B cell (primary cell): ENCODE measurements at regions not wholly inside any gene's neighbourhood (a gene's known extent, or its start where the extent isn't known, plus 50 kb on each side); places are given as distances from the start of the nearest gene placed in this dataset.

ENCODE experiments used
- ATAC-seq: fragments of 200-7000 bp; cut with Tn5 transposase; one replicate; pipeline ENCODE4 v1.10.0; 2021; ENCODE audit warnings: low read depth, mild to moderate bottlenecking, moderate number of reproducible peaks, moderate library complexity
- CTCF ChIA-PET: fragments of 350-600 bp; sonication (Branson Sonifier 250); formaldehyde crosslinking; loops from one replicate; lab custom pipeline; 2021; ENCODE audit warnings: antibody characterized with exemption, inconsistent platforms; lab: Charles Lee
- POLR2A ChIA-PET: fragments of 350-600 bp; sonication (Branson Sonifier 250); formaldehyde crosslinking; loops from one replicate; lab custom pipeline; 2021; ENCODE audit warnings: antibody characterized with exemption; lab: Charles Lee
- DNase-seq: peaks from one replicate; pipeline ENCODE4 v3.0.0; 2013
- H2AFZ ChIP-seq: 2 replicates; pipeline ENCODE4 v1.6.1; 2012; ENCODE audit warnings: mild to moderate bottlenecking, low read depth, low read length; ENCODE audit not compliant: insufficient read depth, poor library complexity, severe bottlenecking
- H3K27ac ChIP-seq, 2 donors: 1 replicate in 1 of 2; 2 replicates in 1 of 2; pipeline ENCODE4 v1.5.1; 2012 to 2013; ENCODE audit warnings: low read length in 2 of 2, mild to moderate bottlenecking in 2 of 2, moderate library complexity in 1 of 2
- H3K27me3 ChIP-seq, 4 experiments: fragments of 200-600 bp in 1 of 4; sonication (generic) in 1 of 4; replicated peaks in 1 of 4; 1 replicate in 2 of 4; 2 replicates in 2 of 4; pipeline versions ENCODE4 v1.6.1 to v1.7.0; 2013 to 2016; ENCODE audit warnings: low read length in 3 of 4, mild to moderate bottlenecking in 2 of 4, mixed read lengths in 1 of 4, moderate library complexity in 1 of 4; ENCODE audit not compliant: insufficient read depth in 4 of 4, control insufficient read depth in 3 of 4; ENCODE audit errors: control extremely low read depth in 1 of 4
- H3K36me3 ChIP-seq, 2 experiments: replicated peaks in 1 of 2; 1 replicate in 1 of 2; 2 replicates in 1 of 2; pipeline versions ENCODE4 v1.6.1 to v1.7.1; 2013; ENCODE audit warnings: low read length in 1 of 2; ENCODE audit not compliant: insufficient read depth in 2 of 2, control insufficient read depth in 1 of 2; ENCODE audit errors: control extremely low read depth in 1 of 2, extremely low read depth in 1 of 2
- H3K4me1 ChIP-seq, 2 donors: fragments of 200-600 bp in 1 of 2; sonication (generic) in 1 of 2; 1 replicate in 1 of 2; 2 replicates in 1 of 2; pipeline versions ENCODE4 v1.5.1 to v1.6.1; 2013 to 2017; ENCODE audit warnings: low read length in 2 of 2; ENCODE audit not compliant: control insufficient read depth in 2 of 2, insufficient read depth in 2 of 2
- H3K4me2 ChIP-seq: replicated peaks from 2 replicates; pipeline ENCODE3; 2012; ENCODE audit warnings: mild to moderate bottlenecking, low read depth, low read length; ENCODE audit not compliant: poor library complexity, severe bottlenecking
- H3K4me3 ChIP-seq, 5 experiments: fragments of 200-600 bp in 1 of 5; sonication (generic) in 1 of 5; 1 replicate in 3 of 5; 2 replicates in 2 of 5; pipeline versions ENCODE4 v1.5.1 to v1.7.0; 2011 to 2016; ENCODE audit warnings: low read length in 4 of 5, mild to moderate bottlenecking in 4 of 5, low read depth in 2 of 5, control low read depth in 1 of 5, moderate library complexity in 1 of 5; ENCODE audit not compliant: insufficient read depth in 1 of 5; ENCODE audit errors: control extremely low read depth in 1 of 5, extremely low read depth in 1 of 5
- H3K79me2 ChIP-seq: fragments of 200-600 bp; sonication (generic); one replicate; pipeline ENCODE4 v1.6.0; 2016; ENCODE audit warnings: low read length; ENCODE audit not compliant: control insufficient read depth, insufficient read depth
- H3K9ac ChIP-seq: fragments of 200-600 bp; sonication (generic); 2 replicates; pipeline ENCODE4 v1.6.1; 2017; ENCODE audit warnings: mild to moderate bottlenecking, low read length, moderate library complexity
- H3K9me3 ChIP-seq, 3 donors: one replicate each; pipeline versions ENCODE4 v1.6.1 to v1.7.1; 2013; ENCODE audit warnings: low read length in 2 of 3; ENCODE audit not compliant: control insufficient read depth in 2 of 3, insufficient read depth in 1 of 3; ENCODE audit errors: control extremely low read depth in 1 of 3
- H4K20me1 ChIP-seq: 2 replicates; pipeline ENCODE4 v1.6.0; 2012; ENCODE audit warnings: mild to moderate bottlenecking, low read length; ENCODE audit not compliant: insufficient read depth, control insufficient read depth, poor library complexity, severe bottlenecking
- H3K27ac Mint-ChIP-seq: one replicate; pipeline ENCODE4 v1.8.0; 2021; ENCODE audit warnings: mixed read lengths
- H3K27me3 Mint-ChIP-seq: one replicate; pipeline ENCODE4 v1.8.0; 2021; ENCODE audit warnings: mixed read lengths
- H3K4me1 Mint-ChIP-seq: one replicate; pipeline ENCODE4 v1.8.0; 2021; ENCODE audit warnings: mixed read lengths
- H3K4me3 Mint-ChIP-seq: one replicate; pipeline ENCODE4 v1.8.0; 2021; ENCODE audit warnings: mixed read lengths
- H3K9me3 Mint-ChIP-seq: one replicate; pipeline ENCODE4 v1.8.0; 2022; ENCODE audit warnings: mixed read lengths; ENCODE audit not compliant: insufficient read depth
- EZH2 ChIP-seq: IDR thresholded peaks from 2 replicates; pipeline ENCODE4 v1.6.1; 2012; ENCODE audit warnings: borderline replicate concordance, low read depth, mild to moderate bottlenecking, moderate library complexity, low read length; ENCODE audit not compliant: insufficient read depth, poor library complexity, severe bottlenecking
- WGBS: methylation state at CpG from one replicate; pipeline ENCODE4 v1.1.5; 2013; ENCODE audit warnings: missing lambda C conversion rate; ENCODE audit not compliant: insufficient coverage; 5-methylcytosine and 5-hydroxymethylcytosine counted together
- intact Hi-C: fragments of 100-400 bp; cut with micrococcal nuclease; formaldehyde crosslinking; loops from one replicate; pipeline ENCODE4 v1.10.0; 2022
- TF ChIP-seq, protein P1 (sequence below): fragments of 200-600 bp; IDR thresholded peaks from one replicate; pipeline ENCODE4 v1.8.0; 2022; ENCODE audit warnings: antibody characterized with exemption, mild to moderate bottlenecking

DNA sequence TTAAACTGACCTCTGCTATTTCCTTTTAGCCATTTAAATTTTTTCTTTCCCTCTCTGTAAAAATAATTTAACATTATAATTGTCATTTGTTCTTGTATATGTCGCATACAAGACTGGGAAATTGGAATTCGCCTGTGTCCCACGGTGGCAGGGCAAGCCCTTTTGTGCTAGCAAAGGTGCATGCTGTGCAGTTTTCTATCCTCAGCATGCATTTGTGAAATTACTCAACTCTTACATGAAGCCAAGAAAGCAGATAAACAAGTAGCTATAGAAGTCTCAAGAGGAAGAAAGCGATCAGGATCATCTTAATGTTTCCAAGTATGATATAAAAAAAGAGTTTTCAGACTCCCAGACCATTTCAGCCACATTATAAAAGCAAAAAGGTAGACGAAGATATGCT, 392.6 kb upstream of the CHST9 start:
- no peaks in the 10 kb centered on the region for H3K27me3 ChIP-seq
- DNase-seq (no peak), ATAC-seq (no peak)

DNA sequence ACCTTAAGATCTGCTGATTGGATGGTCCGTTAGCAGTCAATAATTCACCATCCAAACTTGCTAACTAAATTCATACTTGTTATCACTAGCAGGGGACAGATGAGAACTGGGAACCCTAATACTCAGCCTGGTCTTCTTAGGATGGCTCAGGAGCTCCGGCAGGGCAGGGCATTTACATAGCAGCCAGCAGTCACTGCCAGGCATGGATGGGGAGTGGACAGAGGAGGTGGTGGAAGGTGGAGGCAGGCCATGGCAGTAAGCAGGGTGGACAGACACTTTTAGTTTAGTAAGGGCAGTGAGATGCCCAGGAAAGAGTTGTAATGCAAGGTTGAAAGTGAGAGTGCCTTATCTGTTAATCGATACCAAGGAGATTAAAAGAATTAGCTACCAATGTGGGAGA, 392.2 kb upstream of the CHST9 start:
- Histone ChIP-seq H3K27me3 (no peaks in the 10 kb centered on the region), H3K36me3 (no peaks in the 10 kb centered on the region), H3K9ac (no peak overlapping the region), H2AFZ (no peak overlapping the region), H3K4me2 (no peak overlapping the region), H3K4me3 (no peak overlapping the region), H3K9me3 (peaks cover 0 to 6% (median 0%) of the 10 kb centered on the region in 3 donors), H3K79me2 (no peaks in the 10 kb centered on the region), H4K20me1 (no peaks in the 10 kb centered on the region), H3K27ac (no peak overlapping the region), H3K4me1 (no peaks in the 10 kb centered on the region)
- no peak for TF ChIP-seq EZH2
- TF ChIP-seq, protein P1, sequence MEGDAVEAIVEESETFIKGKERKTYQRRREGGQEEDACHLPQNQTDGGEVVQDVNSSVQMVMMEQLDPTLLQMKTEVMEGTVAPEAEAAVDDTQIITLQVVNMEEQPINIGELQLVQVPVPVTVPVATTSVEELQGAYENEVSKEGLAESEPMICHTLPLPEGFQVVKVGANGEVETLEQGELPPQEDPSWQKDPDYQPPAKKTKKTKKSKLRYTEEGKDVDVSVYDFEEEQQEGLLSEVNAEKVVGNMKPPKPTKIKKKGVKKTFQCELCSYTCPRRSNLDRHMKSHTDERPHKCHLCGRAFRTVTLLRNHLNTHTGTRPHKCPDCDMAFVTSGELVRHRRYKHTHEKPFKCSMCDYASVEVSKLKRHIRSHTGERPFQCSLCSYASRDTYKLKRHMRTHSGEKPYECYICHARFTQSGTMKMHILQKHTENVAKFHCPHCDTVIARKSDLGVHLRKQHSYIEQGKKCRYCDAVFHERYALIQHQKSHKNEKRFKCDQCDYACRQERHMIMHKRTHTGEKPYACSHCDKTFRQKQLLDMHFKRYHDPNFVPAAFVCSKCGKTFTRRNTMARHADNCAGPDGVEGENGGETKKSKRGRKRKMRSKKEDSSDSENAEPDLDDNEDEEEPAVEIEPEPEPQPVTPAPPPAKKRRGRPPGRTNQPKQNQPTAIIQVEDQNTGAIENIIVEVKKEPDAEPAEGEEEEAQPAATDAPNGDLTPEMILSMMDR: no peak
- no peaks in the 10 kb centered on the region for H3K4me1 Mint-ChIP-seq
- no peak for ATAC-seq
- H3K4me3 Mint-ChIP-seq: no peak overlapping the region
- intact Hi-C loops: no loop called here
- no peaks in the 10 kb centered on the region for H3K27me3 Mint-ChIP-seq
- WGBS: 84% methylated on average over 3 of the region's 3 CpGs
- ChIA-PET POLR2A (no interaction called here), CTCF (no interaction called here)
- no peak overlapping the region for H3K27ac Mint-ChIP-seq
- DNase-seq: no peak
- H3K9me3 Mint-ChIP-seq: peaks cover 6% of the 10 kb centered on the region

More for the DNA sequence above, 392.6 kb upstream of the CHST9 start:
- Histone ChIP-seq H3K4me3 (no peak overlapping the region), H3K4me2 (no peak overlapping the region), H3K9ac (no peak overlapping the region), H2AFZ (no peak overlapping the region), H3K79me2 (no peaks in the 10 kb centered on the region), H4K20me1 (no peaks in the 10 kb centered on the region), H3K27ac (no peak overlapping the region), H3K36me3 (no peaks in the 10 kb centered on the region), H3K4me1 (no peaks in the 10 kb centered on the region), H3K9me3 (peaks cover 0 to 6% (median 0%) of the 10 kb centered on the region in 3 donors)
- H3K9me3 Mint-ChIP-seq: peaks cover 6% of the 10 kb centered on the region
- no peaks in the 10 kb centered on the region for H3K27me3 Mint-ChIP-seq
- no peaks in the 10 kb centered on the region for H3K4me1 Mint-ChIP-seq
- H3K4me3 Mint-ChIP-seq: no peak overlapping the region
- intact Hi-C loops: no loop called here
- H3K27ac Mint-ChIP-seq: no peak overlapping the region
- POLR2A ChIA-PET: no interaction called here
- WGBS: no CpG with 5 or more reads among the region's 5 CpGs
- CTCF ChIA-PET: no interaction called here
- TF ChIP-seq EZH2: no peak
- TF ChIP-seq, protein P1: no peak
